WERI-Rb-1 (cell line): ENCODE measurements at regions not wholly inside any gene's neighbourhood (a gene's known extent, or its start where the extent isn't known, plus 50 kb on each side); places are given as distances from the start of the nearest gene placed in this dataset.

Experiments used
- DNase-seq: peaks from one replicate; pipeline ENCODE4 v3.0.0-alpha.2; 2020
- H3K27ac ChIP-seq: fragments of 250-450 bp; sonication (Bioruptor Pico); 2 replicates; pipeline ENCODE4 v1.5.1; 2020; ENCODE audit warnings: mild to moderate bottlenecking, moderate library complexity
- H3K27me3 ChIP-seq: fragments of 250-450 bp; sonication (Bioruptor Pico); 2 replicates; pipeline ENCODE4 v1.5.1; 2021; ENCODE audit warnings: mild to moderate bottlenecking, low read depth, moderate library complexity; ENCODE audit not compliant: insufficient read depth, severe bottlenecking
- H3K36me3 ChIP-seq: fragments of 250-450 bp; sonication (Bioruptor Pico); 2 replicates; pipeline ENCODE4 v1.5.1; 2020; ENCODE audit warnings: mild to moderate bottlenecking, moderate library complexity
- H3K4me3 ChIP-seq: 2 replicates; pipeline ENCODE4 v1.5.1; 2011; ENCODE audit warnings: low read depth, mild to moderate bottlenecking, control low read depth, low read length
- H3K9me3 ChIP-seq: fragments of 250-450 bp; sonication (Bioruptor Pico); 2 replicates; pipeline ENCODE4 v1.5.1; 2021; ENCODE audit warnings: mild to moderate bottlenecking, moderate library complexity; ENCODE audit not compliant: severe bottlenecking
- CTCF ChIP-seq: IDR thresholded peaks from 2 replicates; pipeline ENCODE4 v1.5.1; 2011; ENCODE audit warnings: low read depth, mild to moderate bottlenecking, control low read depth, inconsistent platforms, low read length

DNA sequence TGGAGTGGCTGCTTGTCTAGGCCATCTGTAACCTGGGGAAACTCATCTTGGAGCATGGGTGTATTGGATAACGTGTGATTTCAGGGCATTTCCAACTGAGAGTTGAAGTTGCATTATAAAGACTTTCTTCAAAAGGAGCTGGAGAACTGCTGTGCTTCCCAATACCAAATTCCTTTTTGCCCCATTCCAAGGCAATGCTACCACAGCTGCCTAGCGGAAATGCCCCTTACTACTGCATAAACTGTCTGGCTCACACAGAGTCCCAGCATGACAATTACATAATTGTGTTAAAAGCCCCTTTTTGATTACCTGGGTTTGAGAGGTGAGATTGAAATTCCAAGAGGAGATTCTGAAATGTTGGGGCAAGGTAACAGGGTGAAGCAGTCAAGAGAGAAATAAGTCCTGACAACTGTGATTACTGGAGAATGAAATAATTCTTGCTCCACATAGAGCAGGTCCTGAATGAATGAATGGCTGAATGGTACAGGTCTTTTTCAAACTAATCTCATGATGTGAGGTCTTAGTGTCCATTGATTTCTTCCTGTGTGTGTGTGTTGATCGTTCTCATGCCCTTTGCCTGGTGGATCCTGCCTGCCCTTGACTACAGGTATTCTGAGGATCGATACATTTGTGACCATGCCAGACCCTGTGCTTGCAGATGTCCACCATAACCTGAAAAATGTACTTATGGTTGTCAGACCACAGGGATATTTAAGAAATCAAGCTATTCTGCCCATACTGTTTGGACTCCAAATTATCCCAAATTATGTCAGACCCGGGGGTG, 386.5 kb downstream of the GRIN2B start:
- no peak for DNase-seq
- Histone ChIP-seq H3K27ac (no peak overlapping the region), H3K9me3 (no peaks in the 10 kb centered on the region), H3K4me3 (no peak overlapping the region), H3K36me3 (no peaks in the 10 kb centered on the region), H3K27me3 (no peaks in the 10 kb centered on the region)
- TF ChIP-seq CTCF = no peak

DNA sequence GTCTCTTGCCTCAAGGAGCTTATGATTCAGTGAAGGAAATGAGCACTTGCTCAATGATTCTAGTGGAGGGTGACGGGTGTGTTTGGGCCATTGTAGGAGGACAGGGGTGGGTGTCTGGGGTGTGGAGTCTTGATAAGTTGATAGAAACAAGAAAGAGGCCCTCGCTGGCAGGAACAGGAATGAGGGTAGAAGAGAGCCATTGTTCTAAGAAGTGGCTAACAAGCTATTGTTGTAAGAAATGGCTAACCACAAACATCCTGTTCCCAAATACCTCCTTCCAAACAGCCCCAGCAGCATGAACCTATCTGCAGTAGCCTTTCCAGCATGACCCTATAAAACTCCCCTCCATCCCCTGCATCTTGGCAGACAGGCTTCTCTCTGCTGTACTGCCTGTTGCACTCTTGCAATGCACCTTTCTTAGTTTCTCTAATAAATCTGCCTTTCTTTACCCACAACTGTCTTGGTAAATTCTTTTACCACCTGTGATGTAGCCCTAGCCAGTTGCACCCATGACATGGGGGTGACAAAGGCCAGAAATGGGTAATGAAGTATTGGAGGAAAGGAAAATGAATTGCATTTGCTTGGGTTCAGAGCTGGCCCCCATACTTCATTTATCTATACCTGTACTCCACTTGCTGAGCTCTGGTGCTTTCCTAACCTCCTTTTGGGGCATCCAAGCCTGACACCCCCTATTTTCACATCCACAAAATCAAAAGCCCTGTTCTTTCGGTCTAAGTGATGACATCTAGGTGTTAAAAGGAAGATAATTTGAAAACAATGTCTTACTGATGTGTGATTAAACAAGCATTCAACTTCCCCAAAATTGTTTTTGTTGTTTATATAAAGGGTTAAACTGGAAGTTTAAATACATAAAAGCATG, 389.1 kb downstream of the GRIN2B start:
- TF ChIP-seq CTCF = no peak
- H3K36me3 ChIP-seq = no peaks in the 10 kb centered on the region
- H3K27ac ChIP-seq = no peak overlapping the region
- no peaks in the 10 kb centered on the region for H3K27me3 ChIP-seq
- DNase-seq = no peak
- H3K9me3 ChIP-seq = no peaks in the 10 kb centered on the region
- no peak overlapping the region for H3K4me3 ChIP-seq

DNA sequence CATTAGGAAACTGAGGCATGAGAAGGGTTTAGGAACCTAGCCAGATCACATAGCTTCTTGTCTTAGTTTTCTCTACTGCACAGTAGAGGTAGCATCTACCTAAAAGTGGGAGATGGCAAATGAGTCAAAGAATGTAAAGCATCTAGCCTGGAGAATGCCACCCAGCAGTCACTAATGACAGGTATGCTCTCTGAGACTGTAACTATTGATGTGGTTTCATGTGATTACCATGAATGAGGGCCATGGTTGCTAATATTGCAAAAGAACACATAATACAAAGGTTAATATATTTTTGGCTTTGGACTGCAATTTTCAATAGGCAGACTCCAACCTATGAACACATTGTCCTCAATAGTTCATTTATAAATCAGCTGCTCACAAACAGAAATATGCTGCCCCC, 389.9 kb downstream of the GRIN2B start:
- DNase-seq = no peak
- no peaks in the 10 kb centered on the region for H3K36me3 ChIP-seq
- no peaks in the 10 kb centered on the region for H3K27me3 ChIP-seq

DNA sequence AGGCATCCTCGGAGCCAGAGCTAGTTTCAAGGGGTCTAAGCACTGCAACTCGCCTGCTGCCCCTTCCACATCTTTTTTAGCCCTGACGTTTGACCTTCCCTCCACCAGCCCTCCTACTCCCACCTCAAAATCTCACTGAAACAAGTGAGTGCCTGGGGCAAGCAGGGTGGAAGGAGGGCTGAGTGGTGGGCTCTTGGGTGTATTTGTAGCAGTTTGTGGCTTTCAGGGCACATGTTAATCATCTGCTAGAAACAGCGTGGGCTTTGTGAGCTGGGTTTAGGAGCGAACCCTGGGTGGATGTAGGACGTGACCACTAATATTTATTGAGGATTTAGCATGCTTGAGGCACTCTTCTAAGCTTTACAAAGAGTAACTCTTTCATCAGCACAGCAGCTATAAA, 390.3 kb downstream of the GRIN2B start:
- TF ChIP-seq CTCF = no peak

More for the DNA sequence above, 389.9 kb downstream of the GRIN2B start:
- Histone ChIP-seq H3K4me3 (no peak overlapping the region), H3K9me3 (no peaks in the 10 kb centered on the region), H3K27ac (no peak overlapping the region)
- no peak for TF ChIP-seq CTCF

GRCh38 chr12:13588574-13588973, 392.0 kb downstream of the EMP1 start:
- Histone ChIP-seq H3K27me3 (no peaks in the 10 kb centered on the region), H3K36me3 (no peaks in the 10 kb centered on the region), H3K4me3 (no peak overlapping the region), H3K9me3 (no peaks in the 10 kb centered on the region), H3K27ac (no peak overlapping the region)
- no peak for TF ChIP-seq CTCF
- DNase-seq = no peak

More for the DNA sequence above, 390.3 kb downstream of the GRIN2B start:
- no peak for DNase-seq
- H3K27me3 ChIP-seq = no peaks in the 10 kb centered on the region
- no peak overlapping the region for H3K4me3 ChIP-seq
- H3K9me3 ChIP-seq = no peaks in the 10 kb centered on the region
- no peak overlapping the region for H3K27ac ChIP-seq
- H3K36me3 ChIP-seq = no peaks in the 10 kb centered on the region
